Right lobe of liver (tissue), 4 donors: ENCODE measurements at regions not wholly inside any gene's neighbourhood (a gene's known extent, or its start where the extent isn't known, plus 50 kb on each side); places are given as distances from the start of the nearest gene placed in this dataset.

Experiments
- POLR2A ChIP-seq: fragments of 450-650 bp; IDR thresholded peaks from one replicate; pipeline ENCODE4 v1.6.1; 2017; ENCODE audit warnings: antibody characterized with exemption, mild to moderate bottlenecking
- TF ChIP-seq, protein P1 (sequence below), 4 donors: fragments of 200-600 bp in 3 of 4; fragments of 450-650 bp in 1 of 4; IDR thresholded peaks; one replicate each; pipeline versions ENCODE4 v1.5.1 to v1.8.0; 2016 to 2022; ENCODE audit warnings: antibody characterized with exemption in 4 of 4, mild to moderate bottlenecking in 2 of 4
- donor health status: DM: no; HTN: no; CAD: no.
- donor health status: DM: no; HTN: no; CAD: no.
- donor health status: DM: no; HTN: yes; CAD: no.

- TF ChIP-seq, protein P1, sequence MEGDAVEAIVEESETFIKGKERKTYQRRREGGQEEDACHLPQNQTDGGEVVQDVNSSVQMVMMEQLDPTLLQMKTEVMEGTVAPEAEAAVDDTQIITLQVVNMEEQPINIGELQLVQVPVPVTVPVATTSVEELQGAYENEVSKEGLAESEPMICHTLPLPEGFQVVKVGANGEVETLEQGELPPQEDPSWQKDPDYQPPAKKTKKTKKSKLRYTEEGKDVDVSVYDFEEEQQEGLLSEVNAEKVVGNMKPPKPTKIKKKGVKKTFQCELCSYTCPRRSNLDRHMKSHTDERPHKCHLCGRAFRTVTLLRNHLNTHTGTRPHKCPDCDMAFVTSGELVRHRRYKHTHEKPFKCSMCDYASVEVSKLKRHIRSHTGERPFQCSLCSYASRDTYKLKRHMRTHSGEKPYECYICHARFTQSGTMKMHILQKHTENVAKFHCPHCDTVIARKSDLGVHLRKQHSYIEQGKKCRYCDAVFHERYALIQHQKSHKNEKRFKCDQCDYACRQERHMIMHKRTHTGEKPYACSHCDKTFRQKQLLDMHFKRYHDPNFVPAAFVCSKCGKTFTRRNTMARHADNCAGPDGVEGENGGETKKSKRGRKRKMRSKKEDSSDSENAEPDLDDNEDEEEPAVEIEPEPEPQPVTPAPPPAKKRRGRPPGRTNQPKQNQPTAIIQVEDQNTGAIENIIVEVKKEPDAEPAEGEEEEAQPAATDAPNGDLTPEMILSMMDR (IDR thresholded peaks at IDR 0.05) = no peak
- no peak for TF ChIP-seq POLR2A
Observed at GRCh38 chr16:65932350-65933072, 434.0 kb upstream of the CDH5 start.
